H9 (cell line): ENCODE measurements at regions not wholly inside any gene's neighbourhood (a gene's known extent, or its start where the extent isn't known, plus 50 kb on each side); places are given as distances from the start of the nearest gene placed in this dataset.

Experiments
- DNase-seq: peaks from one replicate; pipeline ENCODE4 v3.0.0-alpha.2; 2017
- H2AFZ ChIP-seq: one replicate; pipeline ENCODE4 v1.6.1; 2013; ENCODE audit warnings: mild to moderate bottlenecking, low read length, control low read depth, moderate library complexity
- H2AK5ac ChIP-seq: 2 replicates; pipeline ENCODE4 v1.6.1; 2013; ENCODE audit warnings: low read length, control low read depth, mixed read lengths; ENCODE audit not compliant: insufficient read length
- H2BK120ac ChIP-seq: one replicate; pipeline ENCODE4 v1.6.1; 2013; ENCODE audit warnings: low read depth, mild to moderate bottlenecking, low read length, control low read depth, inconsistent platforms; ENCODE audit not compliant: poor library complexity, severe bottlenecking
- H2BK12ac ChIP-seq: 2 replicates; pipeline ENCODE4 v1.6.1; 2013; ENCODE audit warnings: low read length, control low read depth, mixed read lengths, low read depth; ENCODE audit not compliant: insufficient read length
- H2BK15ac ChIP-seq: 2 replicates; pipeline ENCODE4 v1.6.1; 2013; ENCODE audit warnings: low read depth, low read length, control low read depth
- H2BK20ac ChIP-seq: one replicate; pipeline ENCODE4 v1.6.1; 2013; ENCODE audit warnings: low read depth, mild to moderate bottlenecking, low read length, control low read depth, inconsistent platforms; ENCODE audit not compliant: poor library complexity, severe bottlenecking
- H2BK5ac ChIP-seq: 2 replicates; pipeline ENCODE4 v1.6.1; 2013; ENCODE audit warnings: low read length, control low read depth, mixed read lengths; ENCODE audit not compliant: insufficient read length
- H3K14ac ChIP-seq: 2 replicates; pipeline ENCODE4 v1.6.1; 2013; ENCODE audit warnings: low read length, control low read depth; ENCODE audit not compliant: insufficient read depth
- H3K18ac ChIP-seq: 2 replicates; pipeline ENCODE4 v1.6.1; 2013; ENCODE audit warnings: low read depth, mild to moderate bottlenecking, mixed read lengths, low read length, control low read depth; ENCODE audit not compliant: insufficient read length
- H3K23ac ChIP-seq: 2 replicates; pipeline ENCODE4 v1.6.1; 2013; ENCODE audit warnings: low read length, control low read depth, mixed read lengths, low read depth; ENCODE audit not compliant: insufficient read length
- H3K23me2 ChIP-seq: 2 replicates; pipeline ENCODE4 v1.6.1; 2013; ENCODE audit warnings: low read depth, mild to moderate bottlenecking, mixed read lengths, low read length, control low read depth; ENCODE audit not compliant: insufficient read length, poor library complexity, severe bottlenecking
- H3K27ac ChIP-seq: 2 replicates; pipeline ENCODE4 v1.5.1; 2013; ENCODE audit warnings: low read length, control low read depth, mixed read lengths, low read depth; ENCODE audit not compliant: insufficient read length
- H3K27me3 ChIP-seq: 2 replicates; pipeline ENCODE4 v1.6.1; 2013; ENCODE audit warnings: low read length, control low read depth, inconsistent platforms; ENCODE audit not compliant: insufficient read depth
- H3K4ac ChIP-seq: 2 replicates; pipeline ENCODE4 v1.6.1; 2013; ENCODE audit warnings: low read depth, mild to moderate bottlenecking, control low read depth, inconsistent platforms, low read length, moderate library complexity
- H3K4me1 ChIP-seq: 2 replicates; pipeline ENCODE4 v1.6.1; 2013; ENCODE audit warnings: low read length, control low read depth, inconsistent platforms; ENCODE audit not compliant: insufficient read depth
- H3K4me2 ChIP-seq: 2 replicates; pipeline ENCODE4 v1.6.1; 2013; ENCODE audit warnings: low read length, control low read depth, mixed read lengths; ENCODE audit not compliant: insufficient read length, insufficient read depth
- H3K56ac ChIP-seq: 2 replicates; pipeline ENCODE4 v1.6.1; 2013; ENCODE audit warnings: low read depth, mild to moderate bottlenecking, mixed read lengths, low read length, control low read depth; ENCODE audit not compliant: insufficient read length
- H3K79me1 ChIP-seq: 2 replicates; pipeline ENCODE4 v1.6.1; 2013; ENCODE audit warnings: low read depth, mild to moderate bottlenecking, moderate library complexity, low read length, control low read depth, inconsistent platforms; ENCODE audit not compliant: insufficient read depth, poor library complexity, severe bottlenecking
- H3K79me2 ChIP-seq: 2 replicates; pipeline ENCODE4 v1.6.1; 2013; ENCODE audit warnings: low read length, control low read depth, inconsistent platforms; ENCODE audit not compliant: insufficient read depth
- H3K9ac ChIP-seq: 2 replicates; pipeline ENCODE4 v1.6.1; 2013; ENCODE audit warnings: low read length, control low read depth, mixed read lengths; ENCODE audit not compliant: insufficient read length; ENCODE audit errors: extremely low read depth
- H3K9me3 ChIP-seq: one replicate; pipeline ENCODE4 v1.6.1; 2013; ENCODE audit warnings: low read depth, low read length, inconsistent platforms; ENCODE audit not compliant: control insufficient read depth
- H3T11ph ChIP-seq: one replicate; pipeline ENCODE4 v1.6.1; 2013; ENCODE audit warnings: mild to moderate bottlenecking, low read length, control low read depth, inconsistent platforms
- H4K20me1 ChIP-seq: one replicate; pipeline ENCODE4 v1.6.1; 2013; ENCODE audit not compliant: control insufficient read depth, insufficient read length, insufficient read depth
- H4K5ac ChIP-seq: 2 replicates; pipeline ENCODE4 v1.6.1; 2013; ENCODE audit warnings: low read depth, mild to moderate bottlenecking, mixed read lengths, low read length, control low read depth; ENCODE audit not compliant: insufficient read length
- H4K8ac ChIP-seq: replicated peaks from 2 replicates; pipeline ENCODE4 v1.6.1; 2013; ENCODE audit warnings: low read length, control low read depth, mixed read lengths, low read depth; ENCODE audit not compliant: insufficient read length
- H4K91ac ChIP-seq: 2 replicates; pipeline ENCODE4 v1.6.1; 2013; ENCODE audit warnings: low read depth, mild to moderate bottlenecking, moderate library complexity, mixed read lengths, low read length, control low read depth; ENCODE audit not compliant: insufficient read length
- H3K27ac Mint-ChIP-seq, 3 experiments: 2 replicates in 2 of 3; 3 replicates in 1 of 3; pipeline ENCODE4 v1.8.0; 2020 to 2021; ENCODE audit warnings: mixed read lengths in 3 of 3, mild to moderate bottlenecking in 1 of 3, moderate library complexity in 1 of 3
- H3K27me3 Mint-ChIP-seq: 2 replicates; pipeline ENCODE4 v1.8.0; 2021; ENCODE audit warnings: low read depth, mild to moderate bottlenecking, moderate library complexity, mixed read lengths
- H3K36me3 Mint-ChIP-seq, 3 experiments: 2 replicates in 2 of 3; 3 replicates in 1 of 3; pipeline ENCODE4 v1.8.0; 2020 to 2021; ENCODE audit warnings: low read depth in 3 of 3, mixed read lengths in 3 of 3; ENCODE audit not compliant: insufficient read depth in 1 of 3
- H3K4me1 Mint-ChIP-seq, 2 experiments: 2 replicates each; pipeline ENCODE4 v1.8.0; 2020; ENCODE audit warnings: mixed read lengths in 2 of 2
- H3K4me3 Mint-ChIP-seq, 2 experiments: 2 replicates in 1 of 2; 3 replicates in 1 of 2; pipeline ENCODE4 v1.8.0; 2020 to 2021; ENCODE audit warnings: mild to moderate bottlenecking in 2 of 2, mixed read lengths in 2 of 2, moderate library complexity in 1 of 2
- H3K9me3 Mint-ChIP-seq, 2 experiments: 2 replicates in 1 of 2; 3 replicates in 1 of 2; pipeline ENCODE4 v1.8.0; 2020; ENCODE audit warnings: mild to moderate bottlenecking in 2 of 2, mixed read lengths in 2 of 2, moderate library complexity in 1 of 2
- WGBS: extraction: QIAGEN DNeasy Blood & Tissue Kit; methylation state at CpG from one replicate; pipeline ENCODE4 v1.1.7; 2013; ENCODE audit warnings: missing lambda C conversion rate, low lambda C conversion rate, mixed read lengths; ENCODE audit not compliant: insufficient read length; ENCODE audit errors: extremely low coverage; 5-methylcytosine and 5-hydroxymethylcytosine counted together
- TF ChIP-seq, protein P1 (sequence below): fragments of 200-600 bp; sonication (generic); conservative IDR thresholded peaks from 3 replicates; pipeline ENCODE4 v1.8.0; 2021; ENCODE audit warnings: antibody characterized with exemption, mild to moderate bottlenecking

GRCh38 chr14:101292448-101292847, 268.8 kb upstream of the DIO3 start:
- Mint-ChIP-seq H3K27me3 (peaks cover under 1% of the 10 kb centered on the region), H3K4me1 (peaks cover 39 to 48% of the 10 kb centered on the region in 2 experiments), H3K27ac (no peak overlapping the region; a peak in 1 of 7 replicates), H3K36me3 (peaks cover 19 to 33% (median 30%) of the 10 kb centered on the region in 3 experiments), H3K9me3 (peaks cover 32 to 33% of the 10 kb centered on the region in 2 experiments), H3K4me3 (no peak overlapping the region)
- Histone ChIP-seq H2BK12ac (no peak overlapping the region), H3K27me3 (no peaks in the 10 kb centered on the region), H2BK15ac (no peak overlapping the region), H4K20me1 (no peaks in the 10 kb centered on the region), H3K23ac (no peak overlapping the region), H2BK120ac (no peak overlapping the region), H3K4me1 (no peaks in the 10 kb centered on the region; the same call in 1 of the 2 replicates), H3K27ac (no peak overlapping the region), H4K91ac (no peak overlapping the region), H3K56ac (no peak overlapping the region), H2BK5ac (no peak overlapping the region), H3K4ac (no peak overlapping the region), H2BK20ac (no peak overlapping the region), H4K5ac (no peak overlapping the region), H3K14ac (no peak overlapping the region), H2AK5ac (no peak overlapping the region), H2AFZ (no peak overlapping the region), H3K23me2 (no peaks in the 10 kb centered on the region), H3K4me2 (no peak overlapping the region), H4K8ac (no peak overlapping the region), H3K18ac (no peak overlapping the region), H3K79me1 (no peaks in the 10 kb centered on the region), H3T11ph (no peak overlapping the region), H3K9me3 (no peaks in the 10 kb centered on the region), H3K79me2 (no peaks in the 10 kb centered on the region), H3K9ac (no peak overlapping the region)
- WGBS: no CpG with 5 or more reads among the region's 5 CpGs
- DNase-seq: no peak
- TF ChIP-seq, protein P1, sequence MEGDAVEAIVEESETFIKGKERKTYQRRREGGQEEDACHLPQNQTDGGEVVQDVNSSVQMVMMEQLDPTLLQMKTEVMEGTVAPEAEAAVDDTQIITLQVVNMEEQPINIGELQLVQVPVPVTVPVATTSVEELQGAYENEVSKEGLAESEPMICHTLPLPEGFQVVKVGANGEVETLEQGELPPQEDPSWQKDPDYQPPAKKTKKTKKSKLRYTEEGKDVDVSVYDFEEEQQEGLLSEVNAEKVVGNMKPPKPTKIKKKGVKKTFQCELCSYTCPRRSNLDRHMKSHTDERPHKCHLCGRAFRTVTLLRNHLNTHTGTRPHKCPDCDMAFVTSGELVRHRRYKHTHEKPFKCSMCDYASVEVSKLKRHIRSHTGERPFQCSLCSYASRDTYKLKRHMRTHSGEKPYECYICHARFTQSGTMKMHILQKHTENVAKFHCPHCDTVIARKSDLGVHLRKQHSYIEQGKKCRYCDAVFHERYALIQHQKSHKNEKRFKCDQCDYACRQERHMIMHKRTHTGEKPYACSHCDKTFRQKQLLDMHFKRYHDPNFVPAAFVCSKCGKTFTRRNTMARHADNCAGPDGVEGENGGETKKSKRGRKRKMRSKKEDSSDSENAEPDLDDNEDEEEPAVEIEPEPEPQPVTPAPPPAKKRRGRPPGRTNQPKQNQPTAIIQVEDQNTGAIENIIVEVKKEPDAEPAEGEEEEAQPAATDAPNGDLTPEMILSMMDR: no peak
